T-helper 1 cell treated with Interleukin-12 subunit alpha and Interleukin-12 subunit beta and Interleukin-4 antibody, amounts not matched to agents 30 μg/mL and 1 μg/mL, for 36 hours (primary cell): ENCODE measurements at regions not wholly inside any gene's neighbourhood (a gene's known extent, or its start where the extent isn't known, plus 50 kb on each side); places are given as distances from the start of the nearest gene placed in this dataset.
"Not testable (repeated sequence)": the region's sequence is repeated elsewhere in the genome, so short reads cannot be mapped to it uniquely, and the experiment has no call there.

ENCODE experiments used
- H3K27ac Mint-ChIP-seq: one replicate; pipeline ENCODE4 v1.8.0; 2021; ENCODE audit warnings: mild to moderate bottlenecking, mixed read lengths
- H3K27me3 Mint-ChIP-seq: one replicate; pipeline ENCODE4 v1.8.0; 2021; ENCODE audit warnings: low read depth, mixed read lengths
- H3K36me3 Mint-ChIP-seq: one replicate; pipeline ENCODE4 v1.8.0; 2021; ENCODE audit warnings: low read depth, mixed read lengths
- H3K4me1 Mint-ChIP-seq: one replicate; pipeline ENCODE4 v1.8.0; 2021; ENCODE audit warnings: low read depth, mixed read lengths
- H3K4me3 Mint-ChIP-seq: one replicate; pipeline ENCODE4 v1.8.0; 2021; ENCODE audit warnings: mild to moderate bottlenecking, moderate library complexity, mixed read lengths
- H3K9me3 Mint-ChIP-seq: one replicate; pipeline ENCODE4 v1.8.0; 2021; ENCODE audit warnings: mixed read lengths

GRCh38 chr15:22272286-22273160, 186.2 kb upstream of the GOLGA6L22 start:
- H3K27me3 Mint-ChIP-seq, H3K27ac Mint-ChIP-seq, H3K4me1 Mint-ChIP-seq, H3K9me3 Mint-ChIP-seq, H3K36me3 Mint-ChIP-seq, H3K4me3 Mint-ChIP-seq: not testable (repeated sequence)

DNA sequence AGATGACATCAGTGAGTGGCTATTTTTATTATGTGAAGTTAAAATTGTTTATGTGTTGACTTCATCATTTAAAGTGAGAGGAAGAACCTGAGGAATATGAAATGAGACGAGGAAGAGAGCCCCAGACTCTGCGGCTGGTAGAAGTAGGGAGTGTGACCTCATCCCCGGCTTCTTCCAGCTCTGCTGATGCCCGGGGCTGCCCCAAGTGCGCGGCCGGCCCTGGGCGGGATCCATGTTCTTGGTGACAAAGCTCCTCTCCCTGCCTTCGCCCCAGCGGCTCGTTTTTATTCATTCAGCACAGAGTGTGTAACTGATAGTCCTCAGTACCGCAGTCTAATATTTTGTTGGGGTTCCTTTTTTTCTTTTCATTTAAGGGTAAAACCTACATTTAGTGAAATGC, 185.5 kb upstream of the GOLGA6L22 start:
- H3K36me3 Mint-ChIP-seq, H3K27me3 Mint-ChIP-seq, H3K27ac Mint-ChIP-seq, H3K4me3 Mint-ChIP-seq, H3K9me3 Mint-ChIP-seq, H3K4me1 Mint-ChIP-seq: not testable (repeated sequence)

DNA sequence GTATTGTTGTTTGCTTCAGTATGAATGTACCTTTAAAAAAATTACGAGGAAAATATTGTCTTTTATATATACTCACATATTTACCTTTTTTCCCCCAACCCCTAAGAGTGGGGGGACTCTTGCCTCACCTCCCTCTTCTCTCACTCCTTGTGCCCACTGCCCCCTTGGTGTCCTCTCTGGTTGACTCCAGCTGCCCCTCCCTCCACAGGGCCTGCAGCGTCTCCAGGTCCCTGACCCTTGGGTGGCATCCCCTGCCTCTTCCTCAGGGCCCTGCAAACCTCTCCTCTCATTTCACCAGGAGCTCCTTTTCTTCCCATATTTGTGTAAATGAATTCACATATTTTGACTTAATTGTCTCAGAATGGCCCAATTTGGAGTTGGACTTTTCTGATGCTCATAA, 184.3 kb upstream of the GOLGA6L22 start:
- H3K27me3 Mint-ChIP-seq, H3K4me1 Mint-ChIP-seq, H3K27ac Mint-ChIP-seq, H3K4me3 Mint-ChIP-seq, H3K36me3 Mint-ChIP-seq, H3K9me3 Mint-ChIP-seq: not testable (repeated sequence)

- H3K4me3 Mint-ChIP-seq, H3K36me3 Mint-ChIP-seq, H3K9me3 Mint-ChIP-seq, H3K27me3 Mint-ChIP-seq, H3K4me1 Mint-ChIP-seq, H3K27ac Mint-ChIP-seq: not testable (repeated sequence)
Observed at GRCh38 chr15:22280770-22281169, 177.9 kb upstream of the GOLGA6L22 start.

- not testable (repeated sequence) for H3K9me3 Mint-ChIP-seq, H3K27me3 Mint-ChIP-seq, H3K27ac Mint-ChIP-seq, H3K36me3 Mint-ChIP-seq, H3K4me1 Mint-ChIP-seq, H3K4me3 Mint-ChIP-seq
Observed at GRCh38 chr15:22282794-22283533, 175.7 kb upstream of the GOLGA6L22 start.

DNA sequence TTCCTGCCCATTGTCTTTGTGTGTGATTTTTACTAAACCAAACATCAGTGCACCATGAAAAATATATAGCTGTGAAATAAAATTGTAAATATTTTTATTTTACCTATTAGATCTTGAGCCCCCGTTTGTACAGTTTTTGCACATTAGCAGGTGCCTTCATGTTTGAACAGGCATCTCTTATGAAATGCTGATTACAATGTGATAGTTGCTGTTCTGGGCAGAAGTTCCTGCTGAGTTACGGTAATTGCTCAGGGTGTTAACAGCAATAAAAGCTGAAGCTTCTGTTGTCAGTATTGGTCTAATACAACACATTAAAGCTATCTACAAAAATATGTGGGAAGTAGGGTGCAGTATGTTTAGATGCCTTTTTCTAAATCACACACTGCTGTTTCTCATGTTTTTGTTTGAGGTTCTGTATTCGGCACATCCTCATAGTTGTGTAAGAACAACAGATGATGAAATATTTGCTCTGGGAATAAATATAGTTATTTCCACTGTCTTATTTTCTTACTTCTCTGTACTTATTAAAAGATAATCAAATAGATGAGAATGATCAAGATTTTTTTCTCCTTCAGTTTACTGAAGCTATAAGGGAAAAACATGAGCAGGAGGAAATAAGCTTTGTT, 173.8 kb upstream of the GOLGA6L22 start:
- H3K27ac Mint-ChIP-seq, H3K4me1 Mint-ChIP-seq, H3K27me3 Mint-ChIP-seq, H3K36me3 Mint-ChIP-seq, H3K4me3 Mint-ChIP-seq, H3K9me3 Mint-ChIP-seq: not testable (repeated sequence)

DNA sequence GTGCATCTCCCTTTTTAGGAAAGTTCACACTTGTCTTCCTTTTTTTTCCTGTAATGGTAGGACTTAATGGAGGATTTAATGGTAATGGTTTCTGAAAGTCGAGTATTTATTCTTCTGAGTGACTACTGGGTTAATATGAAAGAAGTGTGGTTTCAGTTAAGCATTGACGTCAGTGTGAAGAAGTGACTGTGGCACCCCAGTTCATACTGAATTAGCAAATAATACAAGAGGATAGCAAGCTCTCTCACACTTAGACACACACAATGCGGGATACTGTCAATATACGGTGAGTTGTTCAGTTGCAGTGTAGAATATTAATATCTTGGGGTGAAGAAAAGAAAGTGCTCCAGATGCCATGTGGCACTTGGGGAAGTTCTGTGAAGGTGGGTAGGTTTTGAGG, 167.6 kb upstream of the GOLGA6L22 start:
- H3K4me3 Mint-ChIP-seq, H3K4me1 Mint-ChIP-seq, H3K36me3 Mint-ChIP-seq, H3K9me3 Mint-ChIP-seq, H3K27ac Mint-ChIP-seq: not testable (repeated sequence)
- H3K27me3 Mint-ChIP-seq: peaks cover 13% of the 10 kb centered on the region

DNA sequence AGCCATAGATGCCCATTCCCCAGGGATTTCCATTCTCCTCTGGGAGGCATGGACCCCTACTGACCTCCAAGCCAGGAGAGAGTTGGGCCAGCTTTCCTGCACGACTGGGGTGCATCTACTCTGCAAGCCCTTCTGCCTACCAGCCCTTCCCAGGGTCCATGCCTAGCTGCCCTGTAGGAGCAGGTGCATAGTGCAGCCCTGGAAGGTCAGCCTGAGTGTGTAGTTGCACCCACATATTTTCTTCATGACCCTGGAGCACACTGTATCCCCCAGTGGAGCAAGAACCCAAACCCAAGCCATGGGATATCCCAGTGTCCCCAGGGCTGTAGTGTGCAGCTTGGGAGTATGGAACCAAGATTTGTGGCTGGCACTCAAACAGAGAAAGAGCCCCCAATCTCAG, 155.6 kb upstream of the GOLGA6L22 start:
- H3K4me3 Mint-ChIP-seq, H3K4me1 Mint-ChIP-seq, H3K27ac Mint-ChIP-seq, H3K9me3 Mint-ChIP-seq, H3K36me3 Mint-ChIP-seq, H3K27me3 Mint-ChIP-seq: not testable (repeated sequence)
